PC-9 (cell line): ENCODE measurements at regions not wholly inside any gene's neighbourhood (a gene's known extent, or its start where the extent isn't known, plus 50 kb on each side); places are given as distances from the start of the nearest gene placed in this dataset.

Experiments used
- CTCF ChIP-seq: fragments of 200-600 bp; sonication (generic); conservative IDR thresholded peaks from 2 replicates; pipeline ENCODE4 v1.6.1; 2017; ENCODE audit warnings: mixed run types, antibody characterized with exemption, mild to moderate bottlenecking, moderate library complexity
- EZH2 ChIP-seq: fragments of 200-600 bp; sonication (generic); IDR thresholded peaks from 2 replicates; pipeline ENCODE4 v1.8.0; 2017; ENCODE audit warnings: antibody characterized with exemption, low read depth

GRCh38 chr6:133673056-133673455, 215.9 kb upstream of the TCF21 start:
- TF ChIP-seq CTCF (no peak), EZH2 (no peak)
